Islet of Langerhans (tissue), 1 donor: ENCODE measurements at regions not wholly inside any gene's neighbourhood (a gene's known extent, or its start where the extent isn't known, plus 50 kb on each side); places are given as distances from the start of the nearest gene placed in this dataset.
"Not testable (repeated sequence)": the region's sequence is repeated elsewhere in the genome, so short reads cannot be mapped to it uniquely, and the experiment has no call there.

ENCODE experiments used
- FAIRE-seq: peaks from one replicate; lab custom pipeline; 2011; peaks lifted over from hg19 to GRCh38; lab: Jason Lieb, UNC

- no peak for FAIRE-seq
Observed at GRCh38 chr14:105600939-105601359, 74.6 kb downstream of the TMEM121 start.

DNA sequence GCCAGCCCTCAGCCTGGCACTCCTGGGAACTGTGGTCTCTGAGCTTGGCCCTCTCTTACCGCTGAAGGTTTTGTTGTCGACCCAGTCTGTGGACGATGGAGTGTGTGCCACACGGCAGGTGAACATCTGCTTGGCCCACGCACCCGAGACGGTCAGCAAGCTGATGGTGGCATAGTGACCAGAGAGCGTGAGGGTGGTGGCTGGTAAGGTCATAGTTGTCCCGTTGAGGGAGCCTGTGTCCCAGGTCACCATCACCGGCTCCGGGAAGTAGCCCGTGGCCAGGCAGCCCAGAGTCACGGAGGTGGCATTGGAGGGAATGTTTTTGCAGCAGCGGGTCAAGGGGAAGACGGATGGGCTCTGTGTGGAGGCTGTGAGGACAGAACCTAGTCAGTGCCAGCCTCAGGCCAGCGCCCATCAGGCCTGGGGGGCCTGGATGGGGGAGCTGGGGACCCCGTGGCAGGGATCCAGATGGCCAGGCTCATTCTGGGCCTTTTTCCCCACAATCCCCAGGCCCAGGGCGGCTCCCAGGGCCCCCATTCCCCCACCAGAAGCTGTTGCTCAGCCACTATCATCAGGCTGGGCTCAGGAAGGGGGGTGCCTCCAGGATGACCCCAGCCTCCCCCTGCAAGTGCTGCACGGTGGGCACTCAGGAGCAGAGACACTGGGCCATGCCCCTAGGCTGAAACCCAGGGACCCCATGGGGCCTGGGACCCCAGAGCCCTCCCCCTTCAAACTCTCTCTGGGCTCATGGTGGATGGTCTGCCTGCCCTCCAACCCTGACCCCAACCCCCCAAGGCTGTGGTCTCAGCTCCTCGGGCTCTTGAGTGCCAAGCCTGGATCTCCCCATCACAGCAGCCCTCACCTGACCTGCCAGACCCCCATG lies 75.2 kb downstream of the TMEM121 start:
- no peak for FAIRE-seq

- no peak for FAIRE-seq
Observed at GRCh38 chr14:105602243-105602750, 75.9 kb downstream of the TMEM121 start.

GRCh38 chr14:105602799-105603793 lies 76.7 kb downstream of the TMEM121 start:
- no peak for FAIRE-seq

GRCh38 chr14:105604531-105605463 lies 78.4 kb downstream of the TMEM121 start:
- FAIRE-seq: not testable (repeated sequence)

GRCh38 chr14:105605464-105606304 lies 79.3 kb downstream of the TMEM121 start:
- no peak for FAIRE-seq

- not testable (repeated sequence) for FAIRE-seq
Observed at GRCh38 chr14:105606305-105606975, 80.1 kb downstream of the TMEM121 start.

DNA sequence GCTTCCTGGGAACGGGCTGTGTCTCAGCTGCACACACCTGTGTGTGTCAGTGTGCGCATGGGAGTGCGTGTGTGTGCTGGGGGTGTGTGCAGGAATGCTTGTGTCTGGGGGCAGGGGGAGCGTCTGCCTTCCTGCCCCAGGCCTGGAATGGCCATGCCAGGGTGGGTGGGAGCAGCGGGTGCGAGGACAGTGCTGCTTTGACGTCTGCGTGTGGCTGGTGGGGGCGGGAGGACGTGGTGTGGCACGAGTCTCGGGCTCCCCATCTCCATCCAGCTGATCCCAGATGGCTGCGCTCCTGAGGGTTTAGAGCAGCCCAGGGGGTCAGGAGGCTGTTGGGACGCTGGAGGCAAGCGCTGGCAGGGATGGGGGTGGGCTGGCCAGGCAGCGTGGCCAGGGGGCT lies 80.6 kb downstream of the TMEM121 start:
- FAIRE-seq: not testable (repeated sequence)

DNA sequence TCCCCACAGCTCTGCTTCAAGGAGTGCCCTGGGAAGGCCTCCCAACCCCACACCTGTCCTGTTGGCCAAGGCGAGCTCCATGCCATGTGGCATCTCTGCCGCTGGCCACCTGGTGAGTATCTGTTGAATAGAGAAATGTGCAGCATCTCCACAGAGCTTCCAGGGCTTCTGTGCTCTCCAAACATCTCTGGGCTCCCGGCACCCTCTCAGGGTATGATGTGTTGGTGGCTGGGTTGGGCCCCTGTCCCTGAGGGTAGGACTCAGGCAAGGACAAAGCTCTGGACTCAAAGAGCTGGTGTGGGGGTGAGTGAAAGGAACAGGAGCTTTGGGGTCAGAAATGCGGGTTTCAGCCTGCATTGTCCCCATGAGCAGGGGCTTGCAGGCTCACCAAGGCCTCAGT lies 88.6 kb downstream of the TMEM121 start:
- FAIRE-seq: not testable (repeated sequence)

DNA sequence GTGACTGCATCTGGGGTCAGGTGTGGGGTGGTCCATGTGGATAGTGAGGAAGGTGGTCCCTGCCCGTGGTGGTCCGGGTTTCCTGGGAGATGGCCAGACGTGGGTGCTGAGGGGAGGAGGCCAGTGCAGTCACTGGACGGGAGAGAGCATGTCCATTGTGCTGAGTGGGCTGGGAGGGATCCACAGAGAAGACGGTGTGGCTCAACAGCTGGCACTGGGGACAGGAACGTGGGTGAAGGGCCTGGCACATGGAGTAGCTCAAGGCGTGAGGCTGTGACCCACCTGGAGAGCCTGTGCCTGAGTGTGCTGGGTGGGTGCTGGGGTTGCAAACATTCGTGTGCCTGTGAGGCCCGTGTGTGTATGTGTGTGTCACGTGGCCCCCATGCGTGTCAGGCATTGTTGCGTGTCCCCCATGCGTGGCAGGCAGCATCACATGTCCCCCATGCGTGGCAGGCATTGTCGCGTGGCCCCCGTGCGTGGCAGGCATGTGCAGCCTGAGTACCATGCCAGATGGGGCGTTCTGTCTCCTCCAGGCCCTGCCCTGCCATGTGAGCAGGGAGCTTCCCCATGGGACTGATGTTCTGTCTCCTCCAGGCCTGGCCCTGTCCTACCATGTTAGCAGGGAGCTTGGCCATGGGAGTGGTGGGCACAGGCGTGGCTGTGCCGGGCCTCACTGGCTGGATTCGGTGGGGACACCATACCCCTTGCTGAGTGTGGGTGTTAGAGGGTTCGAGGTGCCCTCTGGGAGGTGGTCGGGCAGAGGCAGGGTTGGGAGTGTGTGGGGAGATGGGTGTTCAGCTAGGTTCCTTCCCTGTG lies 89.8 kb downstream of the TMEM121 start:
- not testable (repeated sequence) for FAIRE-seq

- no peak for FAIRE-seq
Observed at GRCh38 chr14:105616802-105617192, 90.4 kb downstream of the TMEM121 start.

DNA sequence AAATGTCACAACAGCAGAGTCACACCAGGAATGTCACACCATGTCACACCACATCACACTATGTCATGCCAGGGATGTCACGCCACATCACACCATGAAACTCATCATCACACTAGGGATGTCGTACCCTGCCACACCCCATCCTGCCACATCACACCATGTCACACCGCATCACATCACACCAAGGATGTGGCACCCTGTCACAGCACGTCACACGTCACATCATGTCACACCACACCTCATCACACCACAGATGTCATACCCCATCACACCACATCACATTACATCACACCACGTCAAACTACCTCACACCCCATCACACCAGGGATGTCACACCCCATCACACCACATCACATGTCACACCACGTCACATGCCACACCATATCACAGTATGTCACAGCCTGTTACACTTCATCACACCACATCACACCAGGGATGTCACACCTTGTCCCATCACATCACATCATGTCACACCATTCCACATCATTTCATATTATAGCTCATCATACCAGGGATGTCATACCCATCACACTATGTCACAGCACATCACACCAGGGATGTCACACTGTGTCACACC lies 90.9 kb downstream of the TMEM121 start:
- no peak for FAIRE-seq

DNA sequence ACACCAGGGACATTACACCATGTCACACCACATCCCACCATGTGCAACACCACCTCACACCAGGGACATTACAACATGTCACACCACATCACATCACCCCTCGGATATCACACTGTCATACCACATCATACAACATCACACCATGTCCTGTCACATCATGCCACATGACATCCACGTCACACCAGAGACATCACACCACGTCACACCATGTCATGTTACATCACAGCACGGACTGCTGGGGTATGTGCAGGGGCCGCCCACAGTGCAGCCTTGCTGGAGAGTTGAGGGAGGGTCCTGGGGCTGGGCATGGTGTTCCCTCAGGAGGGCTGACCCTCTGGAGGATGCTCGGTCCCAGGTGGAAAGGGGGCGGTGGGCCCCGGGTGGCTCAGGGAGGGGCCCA lies 91.4 kb downstream of the TMEM121 start:
- not testable (repeated sequence) for FAIRE-seq

- not testable (repeated sequence) for FAIRE-seq
Observed at GRCh38 chr14:105619324-105619723, 92.9 kb downstream of the TMEM121 start.

DNA sequence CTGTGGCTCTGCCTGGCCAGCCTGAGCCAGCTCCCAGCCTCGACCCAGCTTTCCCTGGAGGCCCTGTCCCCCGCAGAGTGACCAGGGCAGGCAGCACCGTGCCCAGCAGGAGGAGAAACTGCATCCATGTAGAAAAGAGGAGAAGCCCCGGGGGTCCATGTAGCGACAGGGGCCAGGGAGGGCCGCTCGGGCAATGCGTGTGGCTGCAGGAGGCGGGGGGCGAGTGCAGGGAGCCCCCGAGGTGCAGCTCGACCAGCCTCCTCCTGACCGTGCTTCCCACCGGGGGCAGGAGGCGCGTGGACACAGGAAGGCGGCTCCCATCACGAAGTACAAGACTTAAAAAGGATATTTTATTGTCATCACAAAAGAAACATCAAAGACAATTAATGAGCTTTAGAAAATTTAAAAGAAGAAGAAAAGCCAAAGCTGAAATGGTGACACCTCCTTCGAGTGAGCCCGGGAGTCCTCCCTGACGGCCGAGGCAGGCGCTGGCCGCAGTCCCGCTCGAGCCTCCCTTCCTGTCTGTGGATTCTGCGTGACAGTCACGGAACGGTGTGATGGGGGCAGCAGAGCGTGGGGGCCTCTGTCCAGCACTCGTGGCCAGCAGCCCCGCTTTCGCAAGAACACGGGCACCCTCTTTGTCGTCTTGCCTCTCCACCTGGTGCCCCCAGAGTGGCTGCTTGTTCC lies 93.9 kb downstream of the TMEM121 start:
- FAIRE-seq: not testable (repeated sequence)

DNA sequence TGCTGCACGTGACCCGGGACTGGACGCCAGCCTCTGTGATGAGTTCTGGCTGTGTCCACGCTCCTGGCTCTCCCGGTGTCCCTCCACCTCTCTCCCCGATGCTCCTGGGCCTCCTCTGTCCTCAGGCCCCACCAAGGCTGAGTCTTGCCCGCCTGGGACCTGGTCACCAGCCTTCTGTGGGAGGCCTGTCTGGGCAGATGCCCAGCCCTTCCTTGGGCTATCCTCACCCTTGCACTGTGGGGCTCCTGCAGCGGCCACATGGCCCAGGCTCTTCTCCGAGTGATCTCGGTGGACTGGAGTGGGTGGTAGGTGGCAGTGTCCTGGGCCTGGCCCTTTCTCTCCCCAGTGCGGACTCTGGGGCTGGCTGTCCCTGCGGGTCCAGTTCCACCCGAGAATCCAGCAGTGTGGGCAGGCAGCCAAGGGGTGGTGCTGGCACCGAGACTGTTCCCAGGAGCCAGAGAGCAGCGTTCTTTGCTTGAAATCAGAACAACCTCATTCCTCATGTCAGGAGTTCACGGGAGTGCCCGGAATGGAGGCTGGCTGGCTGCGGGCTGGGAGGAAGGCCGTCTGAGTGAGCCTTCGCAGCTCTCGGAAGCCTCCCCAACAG lies 94.6 kb downstream of the TMEM121 start:
- not testable (repeated sequence) for FAIRE-seq

GRCh38 chr14:105621479-105622328 lies 95.3 kb downstream of the TMEM121 start:
- FAIRE-seq: not testable (repeated sequence)
